HUES64 (cell line): ENCODE measurements at regions not wholly inside any gene's neighbourhood (a gene's known extent, or its start where the extent isn't known, plus 50 kb on each side); places are given as distances from the start of the nearest gene placed in this dataset.

Source experiments
- H3K27ac ChIP-seq: 2 replicates; pipeline ENCODE4 v1.7.0; 2013; ENCODE audit warnings: low read depth, low read length, inconsistent platforms
- H3K27me3 ChIP-seq: 2 replicates; pipeline ENCODE4 v1.6.1; 2013; ENCODE audit warnings: mild to moderate bottlenecking, low read length; ENCODE audit not compliant: insufficient read depth
- H3K36me3 ChIP-seq: 2 replicates; pipeline ENCODE4 v1.6.1; 2013; ENCODE audit warnings: mild to moderate bottlenecking, low read length; ENCODE audit not compliant: insufficient read depth
- H3K4me1 ChIP-seq: 2 replicates; pipeline ENCODE4 v1.6.1; 2013; ENCODE audit warnings: mild to moderate bottlenecking, low read length, moderate library complexity; ENCODE audit not compliant: insufficient read depth
- H3K4me3 ChIP-seq: 2 replicates; pipeline ENCODE4 v1.5.1; 2013; ENCODE audit warnings: mild to moderate bottlenecking, low read length, moderate library complexity
- H3K9ac ChIP-seq: 2 replicates; pipeline ENCODE4 v1.6.1; 2013; ENCODE audit warnings: mild to moderate bottlenecking, low read depth, low read length
- H3K9me3 ChIP-seq: 2 replicates; pipeline ENCODE4 v1.6.1; 2013; ENCODE audit warnings: low read depth, low read length; ENCODE audit not compliant: insufficient read depth
- WGBS: fragments of 150-250, 120-280 bp; methylation state at CpG from one replicate; pipeline ENCODE4 v1.1.7; 2013; ENCODE audit warnings: missing lambda C conversion rate; 5-methylcytosine and 5-hydroxymethylcytosine counted together

- Histone ChIP-seq H3K9ac (no peak overlapping the region), H3K4me1 (no peaks in the 10 kb centered on the region), H3K27me3 (no peaks in the 10 kb centered on the region), H3K36me3 (no peaks in the 10 kb centered on the region), H3K27ac (no peak overlapping the region), H3K9me3 (no peaks in the 10 kb centered on the region), H3K4me3 (no peak overlapping the region)
- WGBS = 96% methylated on average over 3 of the region's 3 CpGs
Measured at GRCh38 chr2:8465560-8465959, 216.3 kb upstream of the ID2 start.

- Histone ChIP-seq H3K4me3 (no peak overlapping the region), H3K4me1 (no peaks in the 10 kb centered on the region), H3K9me3 (no peaks in the 10 kb centered on the region), H3K36me3 (no peaks in the 10 kb centered on the region), H3K27ac (no peak overlapping the region), H3K9ac (no peak overlapping the region), H3K27me3 (no peaks in the 10 kb centered on the region)
- 91% methylated on average over 11 of the region's 11 CpGs for WGBS
Measured at GRCh38 chr2:8469709-8470493, 212.0 kb upstream of the ID2 start.

GRCh38 chr2:8472545-8473323, 209.1 kb upstream of the ID2 start:
- no peaks in the 10 kb centered on the region for H3K9me3 ChIP-seq
- WGBS = 92% methylated on average over 7 of the region's 7 CpGs
- H3K27me3 ChIP-seq = no peaks in the 10 kb centered on the region
- no peaks in the 10 kb centered on the region for H3K4me1 ChIP-seq
- H3K4me3 ChIP-seq = no peak overlapping the region
- H3K36me3 ChIP-seq = no peaks in the 10 kb centered on the region
- no peak overlapping the region for H3K9ac ChIP-seq
- no peak overlapping the region for H3K27ac ChIP-seq

- Histone ChIP-seq H3K27me3 (no peaks in the 10 kb centered on the region), H3K36me3 (no peaks in the 10 kb centered on the region), H3K27ac (no peak overlapping the region), H3K9me3 (no peaks in the 10 kb centered on the region), H3K9ac (no peak overlapping the region), H3K4me1 (no peaks in the 10 kb centered on the region), H3K4me3 (no peak overlapping the region)
- 90% methylated on average over 13 of the region's 13 CpGs for WGBS
Measured at GRCh38 chr2:8475349-8476031, 206.4 kb upstream of the ID2 start.

- 93% methylated on average over 16 of the region's 16 CpGs for WGBS
- Histone ChIP-seq H3K4me1 (no peaks in the 10 kb centered on the region), H3K27me3 (no peaks in the 10 kb centered on the region), H3K4me3 (no peak overlapping the region), H3K36me3 (no peaks in the 10 kb centered on the region), H3K9me3 (no peaks in the 10 kb centered on the region), H3K27ac (no peak overlapping the region), H3K9ac (no peak overlapping the region)
Measured at GRCh38 chr2:8477552-8478470, 204.0 kb upstream of the ID2 start.

GRCh38 chr2:8478471-8478793, 203.4 kb upstream of the ID2 start:
- WGBS = 87% methylated on average over 4 of the region's 4 CpGs
- Histone ChIP-seq H3K4me3 (no peak overlapping the region), H3K9me3 (no peaks in the 10 kb centered on the region), H3K27me3 (no peaks in the 10 kb centered on the region), H3K9ac (no peak overlapping the region), H3K4me1 (no peaks in the 10 kb centered on the region), H3K27ac (no peak overlapping the region), H3K36me3 (no peaks in the 10 kb centered on the region)

GRCh38 chr2:8479298-8479697, 202.6 kb upstream of the ID2 start:
- 90% methylated on average over 12 of the region's 12 CpGs for WGBS
- Histone ChIP-seq H3K9ac (no peak overlapping the region), H3K27ac (no peak overlapping the region)

DNA sequence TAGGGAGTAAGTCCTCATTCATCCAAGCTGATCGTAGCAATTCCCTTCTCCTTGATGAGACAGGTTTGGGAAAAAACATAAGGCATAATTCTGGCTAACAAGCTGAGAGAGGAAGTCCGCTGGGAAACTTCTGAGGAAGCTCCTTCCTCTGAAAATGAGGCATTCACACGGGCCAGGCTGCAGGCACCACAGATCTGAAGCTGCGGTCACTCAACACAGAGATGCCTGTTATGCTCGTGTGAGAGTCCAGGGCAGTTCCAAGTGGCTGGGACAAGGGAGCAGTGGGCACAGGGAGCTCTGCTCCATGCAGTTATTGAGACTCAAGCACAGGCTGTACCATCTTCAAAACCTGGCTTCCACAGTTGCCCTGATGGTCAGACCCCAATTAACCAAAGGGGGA, 200.9 kb upstream of the ID2 start:
- H3K36me3 ChIP-seq = no peaks in the 10 kb centered on the region
- no peaks in the 10 kb centered on the region for H3K27me3 ChIP-seq
- H3K27ac ChIP-seq = no peak overlapping the region
- H3K9me3 ChIP-seq = no peaks in the 10 kb centered on the region
- WGBS = 83% methylated on average over 5 of the region's 5 CpGs
- H3K4me1 ChIP-seq = no peaks in the 10 kb centered on the region
- no peak overlapping the region for H3K4me3 ChIP-seq
- H3K9ac ChIP-seq = no peak overlapping the region

More at GRCh38 chr2:8479298-8479697, 202.6 kb upstream of the ID2 start:
- Histone ChIP-seq H3K9me3 (no peaks in the 10 kb centered on the region), H3K36me3 (no peaks in the 10 kb centered on the region), H3K27me3 (no peaks in the 10 kb centered on the region), H3K4me1 (no peaks in the 10 kb centered on the region), H3K4me3 (no peak overlapping the region)

- Histone ChIP-seq H3K4me3 (no peak overlapping the region), H3K27me3 (no peaks in the 10 kb centered on the region), H3K27ac (no peak overlapping the region), H3K9me3 (no peaks in the 10 kb centered on the region), H3K36me3 (no peaks in the 10 kb centered on the region), H3K9ac (no peak overlapping the region), H3K4me1 (no peaks in the 10 kb centered on the region)
- 95% methylated on average over 5 of the region's 6 CpGs for WGBS
Measured at GRCh38 chr2:8481463-8482009, 200.3 kb upstream of the ID2 start.

DNA sequence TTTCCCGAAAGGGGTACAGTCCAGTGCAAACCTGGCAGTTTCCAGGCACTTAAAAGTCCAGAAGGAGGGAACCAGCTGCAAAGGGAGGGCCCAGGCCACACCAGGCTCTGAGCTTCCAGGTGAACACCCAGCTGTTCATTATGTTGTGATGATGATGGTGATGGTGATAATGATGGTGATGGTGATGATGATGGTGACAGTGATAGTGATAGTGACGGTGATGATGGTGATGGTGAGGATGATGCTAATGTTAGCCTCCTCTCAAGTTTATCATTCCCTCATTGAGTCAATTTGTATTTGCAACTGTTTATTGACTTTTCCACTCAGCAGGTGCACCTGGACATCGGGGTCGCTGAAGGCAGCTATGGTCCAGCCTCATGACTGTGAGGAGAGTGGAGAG, 199.4 kb upstream of the ID2 start:
- WGBS = 96% methylated on average over 4 of the region's 4 CpGs
- Histone ChIP-seq H3K27me3 (no peaks in the 10 kb centered on the region), H3K36me3 (no peaks in the 10 kb centered on the region), H3K4me3 (no peak overlapping the region), H3K4me1 (no peaks in the 10 kb centered on the region; the same call in 1 of the 2 replicates), H3K9ac (no peak overlapping the region), H3K27ac (no peak overlapping the region), H3K9me3 (no peaks in the 10 kb centered on the region)
